Kidney epithelial cell (primary cell): ENCODE measurements at regions not wholly inside any gene's neighbourhood (a gene's known extent, or its start where the extent isn't known, plus 50 kb on each side); places are given as distances from the start of the nearest gene placed in this dataset.

Experiments used
- DNase-seq: peaks from one replicate; pipeline ENCODE4 v3.0.0-alpha.2; 2010; ENCODE audit warnings: low read depth
- H3K27me3 ChIP-seq: 2 replicates; pipeline ENCODE4 v1.6.0; 2011; ENCODE audit warnings: low read length; ENCODE audit not compliant: control insufficient read depth, insufficient read depth
- H3K36me3 ChIP-seq: 2 replicates; pipeline ENCODE4 v1.5.1; 2011; ENCODE audit warnings: low read length; ENCODE audit not compliant: control insufficient read depth, insufficient read depth
- H3K4me3 ChIP-seq: 2 replicates; pipeline ENCODE4 v1.5.1; 2011; ENCODE audit warnings: low read depth, mild to moderate bottlenecking, control low read depth, low read length
- CTCF ChIP-seq: IDR thresholded peaks from 2 replicates; pipeline ENCODE4 v1.5.1; 2011; ENCODE audit warnings: mild to moderate bottlenecking, moderate library complexity, low read length, control low read depth, inconsistent platforms; ENCODE audit not compliant: insufficient read depth, poor library complexity, severe bottlenecking

DNA sequence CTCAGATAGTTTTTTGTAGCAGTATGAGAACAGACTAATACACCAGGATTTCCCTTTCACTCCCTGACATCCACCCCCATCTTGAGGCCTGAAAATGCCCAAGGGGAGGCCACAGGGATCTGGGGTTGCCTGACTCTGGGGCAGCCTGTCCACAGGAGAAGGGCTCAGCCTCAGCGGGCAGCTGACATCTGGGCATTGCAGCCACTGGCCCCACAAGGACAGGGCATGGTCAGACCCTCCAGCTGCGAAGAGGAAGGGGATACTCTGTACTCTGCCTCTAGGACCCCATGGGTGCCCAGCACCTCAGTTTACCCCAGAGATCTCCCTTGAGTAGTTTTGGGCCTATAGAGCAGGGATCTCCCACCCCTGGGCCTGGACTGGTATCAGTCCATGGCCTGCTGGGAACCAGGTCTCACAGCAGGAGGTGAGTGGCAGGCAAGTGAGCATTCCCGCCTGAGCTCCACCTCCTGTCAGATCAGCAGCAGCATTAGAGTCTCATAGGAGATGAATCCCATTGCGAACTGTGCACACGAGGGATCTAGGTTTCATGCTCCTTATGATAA is 138.9 kb downstream of the HMX1 start:
- no peak for DNase-seq
- Histone ChIP-seq H3K36me3 (no peaks in the 10 kb centered on the region), H3K27me3 (no peaks in the 10 kb centered on the region), H3K4me3 (no peak overlapping the region)
- no peak for TF ChIP-seq CTCF

DNA sequence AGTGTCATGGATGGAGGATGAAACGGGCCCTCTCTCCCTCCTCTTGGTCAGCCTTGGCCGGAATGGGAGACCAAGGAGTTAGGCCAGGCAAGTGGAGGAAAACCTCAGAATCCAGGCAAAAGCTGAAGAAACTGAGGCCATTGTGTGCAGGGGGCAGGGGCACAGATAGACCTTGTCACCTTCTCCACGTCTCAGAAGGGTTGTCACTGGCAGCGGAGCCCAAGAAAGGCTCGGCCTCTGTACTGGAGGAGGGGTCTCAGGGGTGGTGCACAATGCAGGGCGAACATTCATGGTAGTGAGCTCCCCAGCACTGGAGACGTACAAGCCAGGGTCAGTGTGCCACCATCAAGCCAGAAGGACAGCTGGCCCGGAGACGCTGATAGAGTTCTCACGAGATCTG is 139.5 kb downstream of the CPZ start:
- no peak overlapping the region for H3K4me3 ChIP-seq
- H3K36me3 ChIP-seq: no peaks in the 10 kb centered on the region
- no peak for TF ChIP-seq CTCF
- no peak for DNase-seq
- H3K27me3 ChIP-seq: no peaks in the 10 kb centered on the region

GRCh38 chr4:8731364-8731763 is 138.8 kb downstream of the CPZ start:
- no peaks in the 10 kb centered on the region for H3K27me3 ChIP-seq
- H3K4me3 ChIP-seq: no peak overlapping the region
- DNase-seq: no peak
- TF ChIP-seq CTCF: no peak
- H3K36me3 ChIP-seq: no peaks in the 10 kb centered on the region

GRCh38 chr4:8730681-8731080 is 138.1 kb downstream of the CPZ start:
- TF ChIP-seq CTCF: no peak
- Histone ChIP-seq H3K4me3 (no peak overlapping the region), H3K27me3 (no peaks in the 10 kb centered on the region), H3K36me3 (no peaks in the 10 kb centered on the region)
- DNase-seq: no peak

DNA sequence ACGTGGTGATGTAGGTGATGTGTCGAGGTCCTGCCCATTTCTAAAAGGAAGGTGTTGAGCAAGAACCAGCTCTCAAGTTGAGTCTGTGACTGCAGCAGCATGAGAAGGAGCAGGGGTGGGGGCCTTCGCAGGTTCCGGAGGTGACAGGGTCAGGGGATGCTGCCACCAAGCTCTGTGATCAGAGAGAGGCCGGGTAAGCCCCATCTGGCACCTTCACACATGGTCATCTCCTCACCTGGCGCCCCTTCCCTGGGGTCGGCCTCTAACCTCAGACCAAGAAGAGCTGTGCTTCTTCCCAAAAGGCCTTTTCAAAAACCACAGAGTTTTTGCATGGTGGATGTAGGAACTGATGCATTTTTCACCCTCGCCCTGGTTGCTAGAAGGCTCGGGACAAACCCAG is 137.6 kb downstream of the CPZ start:
- DNase-seq: no peak
- no peak overlapping the region for H3K4me3 ChIP-seq
- peaks cover 4% of the 10 kb centered on the region for H3K27me3 ChIP-seq
- no peaks in the 10 kb centered on the region for H3K36me3 ChIP-seq
- no peak for TF ChIP-seq CTCF

DNA sequence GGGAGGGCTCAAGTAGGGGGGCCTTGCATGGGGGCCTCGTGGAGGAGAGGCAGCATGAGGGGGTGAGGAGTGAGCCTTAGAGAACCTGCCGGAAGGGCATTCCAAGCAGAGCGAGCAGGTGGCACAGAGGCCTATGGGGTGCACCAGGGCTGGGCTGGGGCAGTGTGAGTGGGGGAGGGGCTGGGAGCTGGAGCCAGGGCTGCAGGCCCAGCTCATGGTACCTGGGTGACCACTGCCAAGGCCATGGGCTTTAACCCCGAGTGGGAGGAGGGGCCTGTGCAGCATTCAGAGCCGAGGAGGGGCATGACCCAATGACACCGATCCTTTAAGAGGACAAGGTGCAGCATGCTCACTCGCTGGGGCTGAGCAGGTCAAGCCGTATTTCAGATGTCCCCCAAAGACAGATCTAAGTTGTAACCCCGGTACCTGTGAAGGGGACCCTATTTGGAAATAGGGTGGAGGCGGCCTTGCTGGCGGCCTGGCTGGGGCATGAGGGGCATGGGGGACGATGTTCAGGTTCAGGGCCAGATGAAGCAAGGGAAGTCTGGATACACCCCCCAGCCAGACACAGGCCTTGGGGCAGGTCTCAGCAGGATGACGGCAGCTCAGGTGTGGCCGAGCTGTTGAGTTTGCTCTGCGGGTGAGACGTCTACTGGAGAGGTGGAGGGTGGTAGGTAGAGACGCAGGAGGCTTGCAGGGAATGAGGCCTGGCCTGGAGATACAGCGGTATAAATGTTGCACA is 137.0 kb downstream of the CPZ start:
- DNase-seq: no peak
- Histone ChIP-seq H3K36me3 (no peaks in the 10 kb centered on the region), H3K4me3 (no peak overlapping the region), H3K27me3 (peaks cover 8% of the 10 kb centered on the region)
- no peak for TF ChIP-seq CTCF
